ENCODE measurements at regions not wholly inside any gene's neighbourhood (a gene's known extent, or its start where the extent isn't known, plus 50 kb on each side); places are given as distances from the start of the nearest gene placed in this dataset.
"Not testable (repeated sequence)": the region's sequence is repeated elsewhere in the genome, so short reads cannot be mapped to it uniquely, and the experiment has no call there.

GRCh38 chr16:11416228-11417001, 71.2 kb downstream of the RMI2 start:
- 86% methylated on average over 8 of the region's 16 CpGs for WGBS (ENCODE audit: insufficient coverage)
- Histone ChIP-seq H3K4me3 (ENCODE audit: low read length) (no peak overlapping the region), H3K9me3 (replicated peaks; ENCODE audit: control insufficient read depth, low read depth, low read length) (peaks cover 3% of the 10 kb centered on the region), H3K36me3 (ENCODE audit: control insufficient read depth, insufficient read depth, low read length) (no peaks in the 10 kb centered on the region), H3K27ac (ENCODE audit: low read length) (no peak overlapping the region), H3K27me3 (ENCODE audit: control insufficient read depth, insufficient read depth, low read length) (no peaks in the 10 kb centered on the region), H3K4me1 (ENCODE audit: control insufficient read depth, insufficient read depth, low read length) (no peaks in the 10 kb centered on the region)
- no peak for DNase-seq

- H3K9me3 ChIP-seq (replicated peaks; ENCODE audit: control insufficient read depth, low read depth, low read length), result peaks cover 3% of the 10 kb centered on the region
- DNase-seq, result no peak
- no peak overlapping the region for H3K4me3 ChIP-seq (ENCODE audit: low read length)
- H3K36me3 ChIP-seq (ENCODE audit: control insufficient read depth, insufficient read depth, low read length), result no peaks in the 10 kb centered on the region
- no peaks in the 10 kb centered on the region for H3K4me1 ChIP-seq (ENCODE audit: control insufficient read depth, insufficient read depth, low read length)
- H3K27ac ChIP-seq (ENCODE audit: low read length), result no peak overlapping the region
- H3K27me3 ChIP-seq (ENCODE audit: control insufficient read depth, insufficient read depth, low read length), result no peaks in the 10 kb centered on the region
- 82% methylated on average over 9 of the region's 10 CpGs for WGBS (ENCODE audit: insufficient coverage)
These were observed 72.2 kb downstream of the RMI2 start for GRCh38 chr16:11417487-11417886.

- Histone ChIP-seq H3K4me1 (ENCODE audit: control insufficient read depth, insufficient read depth, low read length) (no peaks in the 10 kb centered on the region), H3K36me3 (ENCODE audit: control insufficient read depth, insufficient read depth, low read length) (no peaks in the 10 kb centered on the region), H3K4me3 (ENCODE audit: low read length) (no peak overlapping the region), H3K27ac (ENCODE audit: low read length) (no peak overlapping the region), H3K27me3 (ENCODE audit: control insufficient read depth, insufficient read depth, low read length) (no peaks in the 10 kb centered on the region), H3K9me3 (replicated peaks; ENCODE audit: control insufficient read depth, low read depth, low read length) (peaks cover 3% of the 10 kb centered on the region)
- no peak for DNase-seq
- no CpG with 5 or more reads among the region's 4 CpGs for WGBS (ENCODE audit: insufficient coverage)
These were observed 73.2 kb downstream of the RMI2 start for GRCh38 chr16:11418506-11418905.

GRCh38 chr16:11420067-11420466, 74.8 kb downstream of the RMI2 start:
- not testable (repeated sequence) for H3K4me3 ChIP-seq (ENCODE audit: low read length); H3K27ac ChIP-seq (ENCODE audit: low read length); H3K27me3 ChIP-seq (ENCODE audit: control insufficient read depth, insufficient read depth, low read length); DNase-seq; H3K9me3 ChIP-seq (replicated peaks; ENCODE audit: control insufficient read depth, low read depth, low read length); H3K4me1 ChIP-seq (ENCODE audit: control insufficient read depth, insufficient read depth, low read length); H3K36me3 ChIP-seq (ENCODE audit: control insufficient read depth, insufficient read depth, low read length)
- WGBS (ENCODE audit: insufficient coverage), result no CpG with 5 or more reads among the region's 4 CpGs

- WGBS (ENCODE audit: insufficient coverage), result 89% methylated on average over 3 of the region's 3 CpGs
- Histone ChIP-seq H3K27ac (ENCODE audit: low read length) (no peak overlapping the region), H3K9me3 (replicated peaks; ENCODE audit: control insufficient read depth, low read depth, low read length) (peaks cover 3% of the 10 kb centered on the region), H3K4me1 (ENCODE audit: control insufficient read depth, insufficient read depth, low read length) (no peaks in the 10 kb centered on the region), H3K4me3 (ENCODE audit: low read length) (no peak overlapping the region), H3K36me3 (ENCODE audit: control insufficient read depth, insufficient read depth, low read length) (no peaks in the 10 kb centered on the region), H3K27me3 (ENCODE audit: control insufficient read depth, insufficient read depth, low read length) (no peaks in the 10 kb centered on the region)
- no peak for DNase-seq
These were observed 75.6 kb downstream of the RMI2 start for GRCh38 chr16:11420895-11421294.

GRCh38 chr16:11422381-11423314, 77.4 kb downstream of the RMI2 start:
- no peak overlapping the region for H3K27ac ChIP-seq (ENCODE audit: low read length)
- no peak overlapping the region for H3K4me3 ChIP-seq (ENCODE audit: low read length)
- H3K9me3 ChIP-seq (replicated peaks; ENCODE audit: control insufficient read depth, low read depth, low read length), result peaks cover 3% of the 10 kb centered on the region
- no peaks in the 10 kb centered on the region for H3K27me3 ChIP-seq (ENCODE audit: control insufficient read depth, insufficient read depth, low read length)
- WGBS (ENCODE audit: insufficient coverage), result 72% methylated on average over 18 of the region's 26 CpGs
- DNase-seq, result no peak
- H3K4me1 ChIP-seq (ENCODE audit: control insufficient read depth, insufficient read depth, low read length), result no peaks in the 10 kb centered on the region
- no peaks in the 10 kb centered on the region for H3K36me3 ChIP-seq (ENCODE audit: control insufficient read depth, insufficient read depth, low read length)

GRCh38 chr16:11423315-11424117, 78.3 kb downstream of the RMI2 start:
- Histone ChIP-seq H3K27ac (ENCODE audit: low read length) (no peak overlapping the region), H3K27me3 (ENCODE audit: control insufficient read depth, insufficient read depth, low read length) (no peaks in the 10 kb centered on the region), H3K4me1 (ENCODE audit: control insufficient read depth, insufficient read depth, low read length) (no peaks in the 10 kb centered on the region), H3K9me3 (replicated peaks; ENCODE audit: control insufficient read depth, low read depth, low read length) (peaks cover 3% of the 10 kb centered on the region), H3K4me3 (ENCODE audit: low read length) (no peak overlapping the region), H3K36me3 (ENCODE audit: control insufficient read depth, insufficient read depth, low read length) (no peaks in the 10 kb centered on the region)
- WGBS (ENCODE audit: insufficient coverage), result 80% methylated on average over 18 of the region's 24 CpGs
- no peak for DNase-seq

GRCh38 chr16:11424118-11424460, 78.8 kb downstream of the RMI2 start:
- no peak for DNase-seq
- no peak overlapping the region for H3K27ac ChIP-seq (ENCODE audit: low read length)
- H3K4me1 ChIP-seq (ENCODE audit: control insufficient read depth, insufficient read depth, low read length), result no peaks in the 10 kb centered on the region
- no peaks in the 10 kb centered on the region for H3K9me3 ChIP-seq (replicated peaks; ENCODE audit: control insufficient read depth, low read depth, low read length)
- 90% methylated on average over 14 of the region's 15 CpGs for WGBS (ENCODE audit: insufficient coverage)
- H3K4me3 ChIP-seq (ENCODE audit: low read length), result no peak overlapping the region
- H3K36me3 ChIP-seq (ENCODE audit: control insufficient read depth, insufficient read depth, low read length), result no peaks in the 10 kb centered on the region
- H3K27me3 ChIP-seq (ENCODE audit: control insufficient read depth, insufficient read depth, low read length), result no peaks in the 10 kb centered on the region

- 70% methylated on average over 14 of the region's 14 CpGs for WGBS (ENCODE audit: insufficient coverage)
- Histone ChIP-seq H3K4me3 (ENCODE audit: low read length) (no peak overlapping the region), H3K9me3 (replicated peaks; ENCODE audit: control insufficient read depth, low read depth, low read length) (no peaks in the 10 kb centered on the region), H3K4me1 (ENCODE audit: control insufficient read depth, insufficient read depth, low read length) (no peaks in the 10 kb centered on the region), H3K27me3 (ENCODE audit: control insufficient read depth, insufficient read depth, low read length) (no peaks in the 10 kb centered on the region), H3K36me3 (ENCODE audit: control insufficient read depth, insufficient read depth, low read length) (no peaks in the 10 kb centered on the region), H3K27ac (ENCODE audit: low read length) (no peak overlapping the region)
- DNase-seq, result no peak
These were observed 79.9 kb downstream of the RMI2 start for GRCh38 chr16:11425140-11425539.

- no peaks in the 10 kb centered on the region for H3K27me3 ChIP-seq (ENCODE audit: control insufficient read depth, insufficient read depth, low read length)
- no peak for DNase-seq
- WGBS (ENCODE audit: insufficient coverage), result no CpG with 5 or more reads among the region's 4 CpGs
- H3K27ac ChIP-seq (ENCODE audit: low read length), result no peak overlapping the region
- no peak overlapping the region for H3K4me3 ChIP-seq (ENCODE audit: low read length)
- no peaks in the 10 kb centered on the region for H3K36me3 ChIP-seq (ENCODE audit: control insufficient read depth, insufficient read depth, low read length)
- H3K4me1 ChIP-seq (ENCODE audit: control insufficient read depth, insufficient read depth, low read length), result no peaks in the 10 kb centered on the region
- peaks cover 9% of the 10 kb centered on the region for H3K9me3 ChIP-seq (replicated peaks; ENCODE audit: control insufficient read depth, low read depth, low read length)
These were observed 83.3 kb downstream of the RMI2 start for GRCh38 chr16:11428623-11428953.

Data from muscle of leg (tissue), 3 donors.